Naive thymus-derived CD4-positive, alpha-beta T cell (primary cell): ENCODE measurements at regions not wholly inside any gene's neighbourhood (a gene's known extent, or its start where the extent isn't known, plus 50 kb on each side); places are given as distances from the start of the nearest gene placed in this dataset.

Source experiments
- ATAC-seq: fragments of 150-1000 bp; cut with Tn5 transposase; 2 replicates; pipeline ENCODE4 v1.10.0; 2021; ENCODE audit warnings: mild to moderate bottlenecking, moderate library complexity
- CTCF ChIA-PET: fragments of 350-600 bp; sonication (Branson Sonifier 250); formaldehyde crosslinking; loops from one replicate; lab custom pipeline; 2021; ENCODE audit warnings: antibody characterized with exemption; lab: Charles Lee
- POLR2A ChIA-PET: fragments of 350-600 bp; sonication (Branson Sonifier 250); formaldehyde crosslinking; loops from one replicate; lab custom pipeline; 2021; ENCODE audit warnings: antibody characterized with exemption, inconsistent platforms; lab: Charles Lee
- DNase-seq, 9 donors: peaks; one replicate each; pipeline versions ENCODE4 v3.0.0 to v3.0.0-alpha.2; 2020 to 2022; ENCODE audit warnings: mixed read lengths in 1 of 9
- H3K27ac ChIP-seq: one replicate; pipeline ENCODE4 v1.7.0; 2013; ENCODE audit warnings: mild to moderate bottlenecking, low read depth, low read length, moderate library complexity
- H3K27me3 ChIP-seq, 2 donors: one replicate each; pipeline ENCODE4 v1.7.0; 2013; ENCODE audit warnings: low read length in 2 of 2, mild to moderate bottlenecking in 2 of 2, moderate library complexity in 2 of 2; ENCODE audit not compliant: control insufficient read depth in 2 of 2, insufficient read depth in 2 of 2
- H3K36me3 ChIP-seq, 3 experiments: 1 replicate in 2 of 3; 2 replicates in 1 of 3; pipeline ENCODE4 v1.7.0; 2013; ENCODE audit warnings: low read length in 3 of 3, mild to moderate bottlenecking in 3 of 3, moderate library complexity in 1 of 3; ENCODE audit not compliant: insufficient read depth in 3 of 3, control insufficient read depth in 2 of 3
- H3K4me1 ChIP-seq, 2 donors: one replicate each; pipeline ENCODE4 v1.7.0; 2013; ENCODE audit warnings: low read length in 2 of 2, mild to moderate bottlenecking in 2 of 2, moderate library complexity in 1 of 2; ENCODE audit not compliant: control insufficient read depth in 2 of 2, insufficient read depth in 2 of 2
- H3K4me3 ChIP-seq: 2 replicates; pipeline ENCODE4 v1.7.0; 2013; ENCODE audit warnings: mild to moderate bottlenecking, low read length
- H3K9me3 ChIP-seq, 3 experiments: 1 replicate in 2 of 3; 2 replicates in 1 of 3; pipeline ENCODE4 v1.7.0; 2013; ENCODE audit warnings: low read length in 3 of 3; ENCODE audit not compliant: control insufficient read depth in 2 of 3
- H3K27ac Mint-ChIP-seq, 9 donors: one replicate each; pipeline ENCODE4 v1.8.0; 2020 to 2022; ENCODE audit warnings: mixed read lengths in 9 of 9, mild to moderate bottlenecking in 8 of 9, moderate library complexity in 5 of 9, inconsistent platforms in 2 of 9
- H3K27me3 Mint-ChIP-seq, 5 donors: one replicate each; pipeline ENCODE4 v1.8.0; 2021 to 2022; ENCODE audit warnings: mixed read lengths in 5 of 5, mild to moderate bottlenecking in 1 of 5
- H3K36me3 Mint-ChIP-seq, 5 donors: one replicate each; pipeline ENCODE4 v1.8.0; 2020 to 2022; ENCODE audit warnings: mixed read lengths in 5 of 5, mild to moderate bottlenecking in 3 of 5, inconsistent platforms in 1 of 5
- H3K4me1 Mint-ChIP-seq, 7 donors: one replicate each; pipeline ENCODE4 v1.8.0; 2020 to 2022; ENCODE audit warnings: mixed read lengths in 7 of 7, mild to moderate bottlenecking in 3 of 7, inconsistent platforms in 1 of 7
- H3K4me3 Mint-ChIP-seq, 10 donors: one replicate each; pipeline ENCODE4 v1.8.0; 2020 to 2022; ENCODE audit warnings: mild to moderate bottlenecking in 10 of 10, mixed read lengths in 10 of 10, moderate library complexity in 6 of 10, inconsistent platforms in 2 of 10
- H3K9me3 Mint-ChIP-seq, 11 donors: one replicate each; pipeline ENCODE4 v1.8.0; 2020 to 2022; ENCODE audit warnings: mixed read lengths in 11 of 11, mild to moderate bottlenecking in 4 of 11, inconsistent platforms in 1 of 11, moderate library complexity in 1 of 11
- intact Hi-C, 2 donors: fragments of 100-400 bp; cut with micrococcal nuclease; formaldehyde crosslinking; loops; one replicate each; pipeline ENCODE4 v1.15.1; 2023

DNA sequence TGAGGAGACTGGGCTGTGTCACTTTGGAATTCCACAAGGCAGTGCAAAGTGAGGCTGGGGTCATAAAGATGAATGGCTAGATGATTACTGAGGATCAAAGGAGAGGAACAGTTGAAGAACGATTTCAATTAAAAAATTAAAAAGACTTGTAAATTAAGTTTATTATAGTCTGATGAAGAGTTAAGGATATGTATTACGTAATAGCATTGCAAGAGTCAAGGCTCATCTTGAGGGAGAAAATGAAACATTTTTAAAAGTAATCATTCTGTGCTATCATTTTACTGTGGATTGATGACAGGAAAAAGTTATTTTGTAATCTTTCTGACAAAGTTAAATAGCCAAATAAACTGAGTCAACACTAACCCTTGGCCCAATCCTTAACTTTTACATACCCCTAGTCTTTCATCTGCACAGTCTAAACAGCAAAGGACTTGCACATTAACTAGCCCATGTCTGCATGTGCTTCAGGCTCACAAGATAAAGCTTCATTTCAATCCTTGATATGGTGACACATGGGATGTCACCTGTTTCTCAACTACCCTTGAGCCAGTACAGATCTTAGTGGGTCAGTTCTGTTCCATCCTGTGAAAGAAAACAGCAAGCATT is 465.5 kb upstream of the CTSO start:
- Histone ChIP-seq H3K27ac (no peak overlapping the region), H3K4me3 (no peak overlapping the region), H3K9me3 (no peaks in the 10 kb centered on the region), H3K27me3 (no peaks in the 10 kb centered on the region), H3K36me3 (no peaks in the 10 kb centered on the region), H3K4me1 (no peaks in the 10 kb centered on the region)
- CTCF ChIA-PET, result no interaction called here
- POLR2A ChIA-PET, result no interaction called here
- no peak overlapping the region for H3K4me3 Mint-ChIP-seq
- no peak overlapping the region for H3K27ac Mint-ChIP-seq
- H3K36me3 Mint-ChIP-seq, result no peaks in the 10 kb centered on the region
- ATAC-seq, result no peak
- intact Hi-C loops, result no loop called here
- no peak for DNase-seq
- no peaks in the 10 kb centered on the region for H3K27me3 Mint-ChIP-seq
- no peaks in the 10 kb centered on the region for H3K4me1 Mint-ChIP-seq
- H3K9me3 Mint-ChIP-seq, result peaks cover 0 to 7% (median 4%) of the 10 kb centered on the region in 11 donors

DNA sequence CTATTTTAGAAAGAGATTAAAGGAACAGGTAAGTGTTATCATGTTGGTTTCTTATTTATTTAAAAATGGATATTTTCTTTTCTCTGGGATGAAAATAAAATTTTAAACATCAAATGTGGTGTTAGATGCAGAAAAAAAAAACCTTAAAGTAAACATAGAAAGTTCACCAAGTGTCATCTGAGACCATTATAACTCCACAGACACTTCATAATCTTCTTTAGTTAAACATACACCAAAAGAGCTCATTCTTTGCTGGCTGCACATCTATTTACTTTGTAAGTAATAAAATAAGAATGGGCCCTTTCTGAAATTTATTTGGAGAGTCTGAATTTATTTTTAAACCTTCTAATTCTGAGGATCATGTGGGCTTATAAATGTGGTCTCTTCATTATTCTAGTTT is 460.7 kb upstream of the CTSO start:
- ATAC-seq, result no peak
- Histone ChIP-seq H3K4me3 (no peak overlapping the region), H3K9me3 (no peaks in the 10 kb centered on the region), H3K27ac (no peak overlapping the region), H3K4me1 (no peaks in the 10 kb centered on the region), H3K27me3 (no peaks in the 10 kb centered on the region), H3K36me3 (no peaks in the 10 kb centered on the region)
- CTCF ChIA-PET, result no interaction called here
- POLR2A ChIA-PET, result no interaction called here
- Mint-ChIP-seq H3K27me3 (no peaks in the 10 kb centered on the region), H3K9me3 (peaks cover 0 to 9% (median 2%) of the 10 kb centered on the region in 11 donors), H3K36me3 (no peaks in the 10 kb centered on the region), H3K4me3 (no peak overlapping the region), H3K27ac (no peak overlapping the region), H3K4me1 (no peaks in the 10 kb centered on the region)
- DNase-seq, result no peak
- intact Hi-C loops, result no loop called here

DNA sequence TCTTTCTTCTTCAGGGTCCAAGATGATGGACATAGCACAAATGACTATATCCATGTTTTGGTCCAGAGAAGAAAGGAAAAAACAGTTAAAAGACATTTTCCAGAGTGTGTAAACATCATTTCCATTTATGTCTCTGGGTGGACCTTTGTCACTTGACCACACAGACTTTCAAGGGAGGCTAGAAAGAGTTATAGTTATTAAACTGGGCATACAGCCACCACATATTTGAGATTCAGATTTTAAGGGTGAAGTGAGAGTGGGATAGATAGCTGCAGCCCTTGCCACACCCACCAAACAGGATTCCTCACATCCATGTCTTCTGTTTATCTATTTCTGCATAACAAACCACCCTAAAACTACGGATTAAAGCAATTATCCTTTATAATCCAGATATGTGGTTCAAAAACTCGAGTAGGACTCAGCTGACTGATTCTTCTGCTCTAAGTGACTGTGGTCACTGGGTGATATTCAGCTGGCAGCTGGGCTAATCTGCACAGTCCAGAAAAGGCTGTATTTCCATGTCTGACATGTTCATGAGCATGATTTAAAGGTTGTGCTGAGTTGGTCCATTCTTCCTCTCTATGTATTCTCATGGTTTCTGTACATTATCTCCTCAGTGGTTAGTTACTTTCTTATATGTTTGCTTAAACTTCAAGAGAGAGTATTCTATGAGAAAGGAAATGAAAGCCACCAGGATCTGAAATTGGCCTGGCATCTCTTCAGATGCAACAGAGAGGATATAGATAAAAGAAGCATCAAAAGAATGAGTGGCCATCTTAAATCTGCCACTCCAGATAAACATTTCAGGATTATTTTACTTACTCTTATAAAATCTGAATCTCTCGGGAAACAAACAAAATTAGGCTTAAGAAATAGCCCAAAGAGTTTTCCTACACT is 459.8 kb upstream of the CTSO start:
- H3K27ac ChIP-seq, result no peak overlapping the region
- intact Hi-C loops, result no loop called here
- POLR2A ChIA-PET, result no interaction called here
- CTCF ChIA-PET, result no interaction called here
- ATAC-seq (no peak), DNase-seq (no peak)
- Mint-ChIP-seq H3K36me3 (no peaks in the 10 kb centered on the region), H3K27me3 (no peaks in the 10 kb centered on the region), H3K9me3 (peaks cover 0 to 10% (median 3%) of the 10 kb centered on the region in 11 donors), H3K27ac (no peak overlapping the region), H3K4me3 (no peak overlapping the region), H3K4me1 (no peaks in the 10 kb centered on the region)
- no peaks in the 10 kb centered on the region for H3K27me3 ChIP-seq
- no peaks in the 10 kb centered on the region for H3K4me1 ChIP-seq
- H3K4me3 ChIP-seq, result no peak overlapping the region
- H3K36me3 ChIP-seq, result no peaks in the 10 kb centered on the region
- no peaks in the 10 kb centered on the region for H3K9me3 ChIP-seq

DNA sequence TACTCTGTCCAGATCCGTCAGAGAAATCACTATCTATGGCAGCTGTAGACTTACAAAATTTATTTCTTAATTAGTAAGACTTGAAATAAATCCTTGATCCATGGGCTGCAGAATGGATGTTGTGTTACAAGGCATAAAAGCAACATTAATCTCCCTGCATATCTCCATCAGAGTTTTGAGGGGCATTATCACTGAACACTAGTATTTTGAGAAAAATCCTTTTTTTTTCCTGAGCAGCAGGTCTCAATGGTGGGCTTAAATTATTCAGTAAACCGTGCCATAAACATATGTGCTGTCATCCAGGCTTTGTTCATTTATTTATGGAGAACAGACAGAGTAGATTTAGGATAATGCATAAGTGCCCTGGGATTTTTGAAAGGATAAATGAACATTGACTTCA is 457.9 kb upstream of the CTSO start:
- Mint-ChIP-seq H3K4me1 (no peaks in the 10 kb centered on the region), H3K36me3 (no peaks in the 10 kb centered on the region), H3K27me3 (no peaks in the 10 kb centered on the region), H3K9me3 (peaks cover 0 to 10% (median 3%) of the 10 kb centered on the region in 11 donors), H3K4me3 (no peak overlapping the region), H3K27ac (no peak overlapping the region)
- peaks cover 0 to 3% (median 0%) of the 10 kb centered on the region in 3 experiments for H3K9me3 ChIP-seq
- no peaks in the 10 kb centered on the region for H3K36me3 ChIP-seq
- H3K27ac ChIP-seq, result no peak overlapping the region
- CTCF ChIA-PET, result no interaction called here
- no peaks in the 10 kb centered on the region for H3K27me3 ChIP-seq
- no peak overlapping the region for H3K4me3 ChIP-seq
- no peak for DNase-seq
- intact Hi-C loops, result no loop called here
- H3K4me1 ChIP-seq, result no peaks in the 10 kb centered on the region
- ATAC-seq, result no peak
- POLR2A ChIA-PET, result no interaction called here

DNA sequence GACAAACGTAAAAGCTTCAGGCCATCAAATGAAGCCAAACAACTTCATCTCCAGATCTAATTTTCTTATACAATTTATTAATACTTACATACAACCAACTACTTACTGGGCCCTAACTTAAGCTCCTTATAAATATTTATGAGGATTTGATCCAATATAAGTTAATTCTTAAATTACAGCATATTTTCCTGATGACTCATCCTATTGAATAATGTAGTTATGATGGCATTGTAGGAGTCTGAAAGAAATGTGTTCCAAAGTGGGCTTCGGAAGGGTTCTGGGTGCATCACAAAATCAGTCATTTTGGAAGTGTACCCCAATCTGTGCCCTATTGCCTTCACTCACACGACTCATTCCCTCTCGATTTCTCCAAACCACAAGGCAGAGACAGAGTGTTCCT is 455.1 kb upstream of the CTSO start:
- intact Hi-C loops, result no loop called here
- Mint-ChIP-seq H3K4me1 (no peaks in the 10 kb centered on the region), H3K27me3 (no peaks in the 10 kb centered on the region), H3K4me3 (no peak overlapping the region), H3K36me3 (no peaks in the 10 kb centered on the region), H3K9me3 (peaks cover 0 to 25% (median 8%) of the 10 kb centered on the region in 11 donors), H3K27ac (no peak overlapping the region)
- Histone ChIP-seq H3K36me3 (no peaks in the 10 kb centered on the region), H3K4me1 (no peaks in the 10 kb centered on the region), H3K27ac (no peak overlapping the region), H3K9me3 (peaks cover 0 to 3% (median 0%) of the 10 kb centered on the region in 3 experiments), H3K27me3 (no peaks in the 10 kb centered on the region), H3K4me3 (no peak overlapping the region)
- CTCF ChIA-PET, result no interaction called here
- ATAC-seq (no peak), DNase-seq (no peak)
- POLR2A ChIA-PET, result no interaction called here

DNA sequence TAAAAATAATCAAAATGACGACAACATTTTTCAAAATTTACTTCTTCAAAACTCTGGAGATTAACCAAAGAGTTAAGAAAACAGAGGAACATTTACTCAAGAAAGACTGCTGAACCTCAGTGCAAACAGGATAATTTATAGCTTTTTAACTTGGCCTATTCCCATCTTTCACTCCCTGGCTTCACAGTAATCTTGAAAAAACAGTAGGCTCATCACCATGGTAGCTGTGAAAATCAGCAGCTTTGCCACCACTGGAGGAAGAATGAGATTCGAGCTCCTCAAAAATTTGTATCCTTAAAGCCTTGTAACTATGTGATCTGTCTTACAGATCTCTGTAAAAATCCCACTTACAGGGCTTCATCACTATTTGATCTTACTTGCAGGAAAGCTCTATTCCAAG is 447.7 kb upstream of the CTSO start:
- ATAC-seq (no peak), DNase-seq (no peak)
- no peaks in the 10 kb centered on the region for H3K36me3 ChIP-seq
- no peak overlapping the region for H3K4me3 ChIP-seq
- no peak overlapping the region for H3K27ac ChIP-seq
- Mint-ChIP-seq H3K36me3 (no peaks in the 10 kb centered on the region), H3K9me3 (peaks cover 0 to 29% (median 7%) of the 10 kb centered on the region in 11 donors), H3K27ac (no peak overlapping the region), H3K27me3 (no peaks in the 10 kb centered on the region), H3K4me1 (no peaks in the 10 kb centered on the region), H3K4me3 (no peak overlapping the region)
- POLR2A ChIA-PET, result no interaction called here
- intact Hi-C loops, result no loop called here
- H3K9me3 ChIP-seq, result no peaks in the 10 kb centered on the region
- CTCF ChIA-PET, result no interaction called here
- H3K4me1 ChIP-seq, result no peaks in the 10 kb centered on the region
- no peaks in the 10 kb centered on the region for H3K27me3 ChIP-seq

DNA sequence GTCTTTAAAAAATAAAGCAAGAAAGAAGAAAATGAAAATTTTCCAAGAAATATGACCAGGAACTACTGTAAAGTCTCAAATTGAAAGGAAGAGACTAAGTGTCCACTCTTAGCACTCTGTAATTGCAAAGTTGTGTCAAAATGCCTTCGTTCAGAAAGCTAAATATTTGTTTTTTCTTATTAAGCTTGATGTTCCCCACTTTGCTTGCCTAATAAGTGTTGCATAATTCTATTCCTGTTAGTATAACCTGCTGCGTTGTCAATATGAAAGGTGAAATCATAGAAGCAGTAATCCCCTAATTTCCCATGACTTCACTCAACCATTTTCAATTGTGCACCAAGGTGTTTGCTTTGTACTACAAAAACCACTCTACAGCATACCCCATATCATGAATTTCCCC is 442.9 kb upstream of the CTSO start:
- Mint-ChIP-seq H3K4me1 (no peaks in the 10 kb centered on the region), H3K9me3 (peaks cover 0 to 12% (median 0%) of the 10 kb centered on the region in 11 donors), H3K4me3 (no peak overlapping the region), H3K27ac (no peak overlapping the region), H3K27me3 (no peaks in the 10 kb centered on the region), H3K36me3 (no peaks in the 10 kb centered on the region)
- ATAC-seq (no peak), DNase-seq (no peak)
- no peak overlapping the region for H3K27ac ChIP-seq
- H3K4me3 ChIP-seq, result no peak overlapping the region
- ChIA-PET POLR2A (no interaction called here), CTCF (no interaction called here)
- intact Hi-C loops, result no loop called here
- no peaks in the 10 kb centered on the region for H3K36me3 ChIP-seq
- H3K27me3 ChIP-seq, result no peaks in the 10 kb centered on the region
- no peaks in the 10 kb centered on the region for H3K9me3 ChIP-seq
- no peaks in the 10 kb centered on the region for H3K4me1 ChIP-seq
